Endothelial cell of umbilical vein (primary cell): ENCODE measurements at regions not wholly inside any gene's neighbourhood (a gene's known extent, or its start where the extent isn't known, plus 50 kb on each side); places are given as distances from the start of the nearest gene placed in this dataset.

Experiments used
- BruUV-seq: library from RNA; stranded (reverse); fragments of 400-500 nt; replicated peaks from 2 replicates; lab custom pipeline; 2021; lab: Mats Ljungman, UMichigan
- CTCF ChIA-PET: fragments of 300-600, 350-600 bp; sonication (Branson Sonifier 250); formaldehyde crosslinking; loops from one replicate; lab custom pipeline; 2021; ENCODE audit warnings: antibody characterized with exemption, inconsistent platforms; lab: Charles Lee
- POLR2A ChIA-PET: fragments of 300-600, 350-600 bp; sonication (Branson Sonifier 250); formaldehyde crosslinking; loops from one replicate; lab custom pipeline; 2021; ENCODE audit warnings: antibody characterized with exemption, inconsistent platforms; lab: Charles Lee
- DNase-seq: peaks from one replicate; pipeline ENCODE4 v3.0.0-alpha.2; 2011; ENCODE audit warnings: low read depth, low spot score
- FAIRE-seq: peaks from 2 replicates; lab custom pipeline; 2011; peaks lifted over from hg19 to GRCh38; lab: Jason Lieb, UNC
- H2AFZ ChIP-seq: 2 replicates; pipeline ENCODE4 v1.6.0; 2012; ENCODE audit warnings: low read depth, low read length, control low read depth, inconsistent platforms
- H3K27ac ChIP-seq: 2 replicates; pipeline ENCODE4 v1.5.1; 2011; ENCODE audit warnings: low read depth, mild to moderate bottlenecking, control low read depth, low read length, moderate library complexity; ENCODE audit not compliant: insufficient read depth
- H3K27me3 ChIP-seq, 2 experiments: 2 replicates each; pipeline versions ENCODE4 v1.6.0 to v1.6.1; 2011; ENCODE audit warnings: low read length in 2 of 2, mixed read lengths in 1 of 2; ENCODE audit not compliant: control insufficient read depth in 2 of 2, insufficient read depth in 2 of 2
- H3K36me3 ChIP-seq, 2 experiments: 2 replicates in 1 of 2; 3 replicates in 1 of 2; pipeline ENCODE4 v1.5.1; 2011; ENCODE audit warnings: low read length in 2 of 2, mild to moderate bottlenecking in 1 of 2, moderate library complexity in 1 of 2; ENCODE audit not compliant: control insufficient read depth in 2 of 2, insufficient read depth in 2 of 2; ENCODE audit errors: extremely low read depth in 1 of 2
- H3K4me1 ChIP-seq: 3 replicates; pipeline ENCODE4 v1.5.1; 2011; ENCODE audit warnings: mild to moderate bottlenecking, low read length; ENCODE audit not compliant: control insufficient read depth, insufficient read depth; ENCODE audit errors: extremely low read depth
- H3K4me2 ChIP-seq: 2 replicates; pipeline ENCODE4 v1.6.1; 2011; ENCODE audit warnings: low read length, control low read depth, mixed read lengths; ENCODE audit not compliant: insufficient read depth
- H3K4me3 ChIP-seq, 3 experiments: fragments of 200-600 bp in 1 of 3; sonication (generic), shearing (Covaris generic) in 1 of 3; replicated peaks in 1 of 3; 2 replicates each; pipeline ENCODE4 v1.5.1; 2011 to 2016; ENCODE audit warnings: control low read depth in 3 of 3, low read length in 3 of 3, mild to moderate bottlenecking in 2 of 3, inconsistent platforms in 1 of 3, low read depth in 1 of 3, moderate library complexity in 1 of 3; ENCODE audit not compliant: insufficient read depth in 1 of 3
- H3K79me2 ChIP-seq: 2 replicates; pipeline ENCODE4 v1.6.0; 2012; ENCODE audit warnings: low read length, inconsistent platforms; ENCODE audit not compliant: control insufficient read depth, insufficient read depth
- H3K9ac ChIP-seq: replicated peaks from 2 replicates; pipeline ENCODE3; 2011; ENCODE audit warnings: low read length, control low read depth; ENCODE audit not compliant: insufficient read depth; ENCODE audit errors: extremely low read depth
- H3K9me1 ChIP-seq: replicated peaks from 3 replicates; pipeline ENCODE4 v1.6.0; 2011; ENCODE audit warnings: mild to moderate bottlenecking, low read length; ENCODE audit not compliant: control insufficient read depth, insufficient read depth; ENCODE audit errors: extremely low read depth
- H3K9me3 ChIP-seq: replicated peaks from 2 replicates; pipeline ENCODE4 v1.5.1; 2012; ENCODE audit warnings: low read length, inconsistent platforms; ENCODE audit not compliant: control insufficient read depth, insufficient read depth
- H4K20me1 ChIP-seq: replicated peaks from 2 replicates; pipeline ENCODE3; 2011; ENCODE audit warnings: mild to moderate bottlenecking, low read length; ENCODE audit not compliant: control insufficient read depth, insufficient read depth; ENCODE audit errors: extremely low read depth
- EZH2 ChIP-seq: IDR thresholded peaks from 2 replicates; pipeline ENCODE4 v1.6.1; 2012; ENCODE audit warnings: borderline replicate concordance, low read depth, mild to moderate bottlenecking, moderate library complexity, low read length, inconsistent platforms; ENCODE audit not compliant: severe bottlenecking
- FOS ChIP-seq: IDR thresholded peaks from 2 replicates; pipeline ENCODE4 v1.6.1; 2011; ENCODE audit warnings: mild to moderate bottlenecking, low read length, moderate library complexity, borderline replicate concordance; ENCODE audit not compliant: insufficient read depth
- GATA2 ChIP-seq: IDR thresholded peaks from 2 replicates; pipeline ENCODE4 v1.7.0; 2011; ENCODE audit warnings: low read depth, mild to moderate bottlenecking, moderate library complexity, mixed read lengths, low read length; ENCODE audit not compliant: insufficient read length, insufficient read depth
- JUN ChIP-seq: IDR thresholded peaks from 2 replicates; pipeline ENCODE4 v1.6.1; 2011; ENCODE audit warnings: borderline replicate concordance, low read depth; ENCODE audit not compliant: insufficient read length, insufficient read depth
- MYC ChIP-seq: IDR thresholded peaks from one replicate; pipeline ENCODE4 v1.6.1; 2011; ENCODE audit warnings: mild to moderate bottlenecking, low read depth, low read length
- POLR2A ChIP-seq: IDR thresholded peaks from 2 replicates; pipeline ENCODE4 v1.6.1; 2012; ENCODE audit warnings: low read depth, mild to moderate bottlenecking, control low read depth, low read length
- POLR2AphosphoS5 ChIP-seq: IDR thresholded peaks from 2 replicates; pipeline ENCODE4 v1.6.1; 2012; ENCODE audit warnings: low read depth, mild to moderate bottlenecking, control low read depth, low read length, moderate library complexity; ENCODE audit not compliant: insufficient read depth
- dilution Hi-C: fragments of 300-500 bp; cut with MboI; formaldehyde crosslinking; loops from one replicate; pipeline ENCODE4 v1.15.0; 2019; ENCODE audit warnings: low sequenced_read_pairs; ENCODE audit not compliant: extremely low pct_ligation_motif_present
- intact Hi-C: fragments of 100-400 bp; cut with micrococcal nuclease; formaldehyde crosslinking; loops from one replicate; pipeline ENCODE4 v1.10.0; 2022
- TF ChIP-seq, protein P1 (sequence below): IDR thresholded peaks from 2 replicates; pipeline ENCODE4 v1.6.1; 2011; ENCODE audit not compliant: insufficient read depth, insufficient read length
- TF ChIP-seq, protein P2 (sequence below), 2 donors: IDR thresholded peaks; 1 replicate in 1 of 2; 2 replicates in 1 of 2; pipeline ENCODE4 v1.5.1; 2011; ENCODE audit warnings: low read length in 2 of 2, mild to moderate bottlenecking in 2 of 2, moderate library complexity in 2 of 2, control low read depth in 1 of 2, inconsistent platforms in 1 of 2, low read depth in 1 of 2; ENCODE audit not compliant: insufficient read depth in 1 of 2; ENCODE audit errors: extremely low read depth in 1 of 2

DNA sequence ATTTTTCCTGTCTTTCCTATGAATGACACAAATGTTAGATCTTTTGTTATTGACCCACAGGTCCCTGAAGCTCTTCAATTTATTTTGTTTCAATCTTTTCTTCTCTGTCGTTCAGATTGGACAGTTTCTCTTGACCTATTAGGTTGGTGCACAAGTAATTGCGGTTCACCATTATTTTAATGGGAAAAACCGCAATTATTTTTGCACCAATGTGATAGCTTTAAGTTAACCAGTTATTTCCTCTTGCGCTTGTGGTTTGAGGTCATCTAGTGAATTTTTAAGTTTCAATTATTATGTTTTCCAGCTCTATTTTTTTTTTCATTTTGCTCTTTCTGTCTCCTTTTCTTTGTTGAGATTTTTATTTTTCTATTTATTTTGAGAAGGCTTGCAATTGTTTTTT is 399.2 kb downstream of the INHBA start:
- BruUV-seq: no TSS peak
- H3K36me3 ChIP-seq: no peaks in the 10 kb centered on the region
- POLR2A ChIA-PET: no interaction called here
- no peak overlapping the region for H3K4me3 ChIP-seq
- no peaks in the 10 kb centered on the region for H3K9me3 ChIP-seq
- no peak for FAIRE-seq
- no peak overlapping the region for H3K9ac ChIP-seq
- no peak overlapping the region for H2AFZ ChIP-seq
- no peak overlapping the region for H3K27ac ChIP-seq
- dilution Hi-C loops: no loop called here
- no peaks in the 10 kb centered on the region for H3K9me1 ChIP-seq
- DNase-seq: no peak
- TF ChIP-seq GATA2 (no peak), FOS (no peak), POLR2A (no peak), EZH2 (no peak), JUN (no peak), POLR2AphosphoS5 (no peak), MYC (no peak)
- TF ChIP-seq, protein P1, sequence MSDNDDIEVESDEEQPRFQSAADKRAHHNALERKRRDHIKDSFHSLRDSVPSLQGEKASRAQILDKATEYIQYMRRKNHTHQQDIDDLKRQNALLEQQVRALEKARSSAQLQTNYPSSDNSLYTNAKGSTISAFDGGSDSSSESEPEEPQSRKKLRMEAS: no peak
- TF ChIP-seq, protein P2, sequence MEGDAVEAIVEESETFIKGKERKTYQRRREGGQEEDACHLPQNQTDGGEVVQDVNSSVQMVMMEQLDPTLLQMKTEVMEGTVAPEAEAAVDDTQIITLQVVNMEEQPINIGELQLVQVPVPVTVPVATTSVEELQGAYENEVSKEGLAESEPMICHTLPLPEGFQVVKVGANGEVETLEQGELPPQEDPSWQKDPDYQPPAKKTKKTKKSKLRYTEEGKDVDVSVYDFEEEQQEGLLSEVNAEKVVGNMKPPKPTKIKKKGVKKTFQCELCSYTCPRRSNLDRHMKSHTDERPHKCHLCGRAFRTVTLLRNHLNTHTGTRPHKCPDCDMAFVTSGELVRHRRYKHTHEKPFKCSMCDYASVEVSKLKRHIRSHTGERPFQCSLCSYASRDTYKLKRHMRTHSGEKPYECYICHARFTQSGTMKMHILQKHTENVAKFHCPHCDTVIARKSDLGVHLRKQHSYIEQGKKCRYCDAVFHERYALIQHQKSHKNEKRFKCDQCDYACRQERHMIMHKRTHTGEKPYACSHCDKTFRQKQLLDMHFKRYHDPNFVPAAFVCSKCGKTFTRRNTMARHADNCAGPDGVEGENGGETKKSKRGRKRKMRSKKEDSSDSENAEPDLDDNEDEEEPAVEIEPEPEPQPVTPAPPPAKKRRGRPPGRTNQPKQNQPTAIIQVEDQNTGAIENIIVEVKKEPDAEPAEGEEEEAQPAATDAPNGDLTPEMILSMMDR (IDR thresholded peaks at IDR 0.05; ENCODE audit: extremely low read depth in 1 of 2, insufficient read depth in 1 of 2, low read depth in 1 of 2, low read length in 2 of 2): no peak
- H3K4me1 ChIP-seq: no peaks in the 10 kb centered on the region
- no peaks in the 10 kb centered on the region for H3K79me2 ChIP-seq
- intact Hi-C loops: no loop called here
- H4K20me1 ChIP-seq: no peaks in the 10 kb centered on the region
- CTCF ChIA-PET: interaction anchor here (1.1 kb wide), 2 partner anchors 12 to 33 kb away, joined by 3 read pairs; no protein-coding TSS in a partner anchor
- H3K4me2 ChIP-seq: no peak overlapping the region
- no peaks in the 10 kb centered on the region for H3K27me3 ChIP-seq
